AG09319 (cell line): ENCODE measurements at regions not wholly inside any gene's neighbourhood (a gene's known extent, or its start where the extent isn't known, plus 50 kb on each side); places are given as distances from the start of the nearest gene placed in this dataset.
"Not testable (repeated sequence)": the region's sequence is repeated elsewhere in the genome, so short reads cannot be mapped to it uniquely, and the experiment has no call there.

Experiments
- DNase-seq: peaks from one replicate; pipeline ENCODE4 v3.0.0-alpha.2; 2010; ENCODE audit warnings: low read depth; ENCODE audit errors: extremely low read depth
- TF ChIP-seq, protein P1 (sequence below): IDR thresholded peaks from 2 replicates; pipeline ENCODE4 v1.5.1; 2011; ENCODE audit warnings: low read depth, mild to moderate bottlenecking, inconsistent platforms, low read length, moderate library complexity

DNA sequence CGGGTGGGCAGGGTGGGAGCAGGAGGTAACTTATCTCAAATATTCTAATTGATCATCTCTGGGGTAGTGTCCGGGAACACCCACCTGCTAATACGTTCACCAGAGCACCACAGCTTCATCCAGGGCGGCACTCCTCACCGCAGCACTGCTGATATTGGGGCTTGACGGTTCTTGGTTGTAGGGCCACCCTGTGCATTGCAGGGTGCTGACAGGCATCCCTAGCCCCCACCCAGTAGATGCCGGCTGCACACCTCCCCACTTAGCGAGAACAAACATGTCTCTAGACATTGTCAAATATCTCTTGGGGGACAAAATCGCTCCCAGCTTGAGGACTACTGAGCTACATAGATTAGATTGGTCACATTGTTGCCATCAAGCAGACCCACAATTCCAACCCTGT is 73.9 kb upstream of the WASF3 start:
- TF ChIP-seq, protein P1, sequence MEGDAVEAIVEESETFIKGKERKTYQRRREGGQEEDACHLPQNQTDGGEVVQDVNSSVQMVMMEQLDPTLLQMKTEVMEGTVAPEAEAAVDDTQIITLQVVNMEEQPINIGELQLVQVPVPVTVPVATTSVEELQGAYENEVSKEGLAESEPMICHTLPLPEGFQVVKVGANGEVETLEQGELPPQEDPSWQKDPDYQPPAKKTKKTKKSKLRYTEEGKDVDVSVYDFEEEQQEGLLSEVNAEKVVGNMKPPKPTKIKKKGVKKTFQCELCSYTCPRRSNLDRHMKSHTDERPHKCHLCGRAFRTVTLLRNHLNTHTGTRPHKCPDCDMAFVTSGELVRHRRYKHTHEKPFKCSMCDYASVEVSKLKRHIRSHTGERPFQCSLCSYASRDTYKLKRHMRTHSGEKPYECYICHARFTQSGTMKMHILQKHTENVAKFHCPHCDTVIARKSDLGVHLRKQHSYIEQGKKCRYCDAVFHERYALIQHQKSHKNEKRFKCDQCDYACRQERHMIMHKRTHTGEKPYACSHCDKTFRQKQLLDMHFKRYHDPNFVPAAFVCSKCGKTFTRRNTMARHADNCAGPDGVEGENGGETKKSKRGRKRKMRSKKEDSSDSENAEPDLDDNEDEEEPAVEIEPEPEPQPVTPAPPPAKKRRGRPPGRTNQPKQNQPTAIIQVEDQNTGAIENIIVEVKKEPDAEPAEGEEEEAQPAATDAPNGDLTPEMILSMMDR: no peak
- no peak for DNase-seq

DNA sequence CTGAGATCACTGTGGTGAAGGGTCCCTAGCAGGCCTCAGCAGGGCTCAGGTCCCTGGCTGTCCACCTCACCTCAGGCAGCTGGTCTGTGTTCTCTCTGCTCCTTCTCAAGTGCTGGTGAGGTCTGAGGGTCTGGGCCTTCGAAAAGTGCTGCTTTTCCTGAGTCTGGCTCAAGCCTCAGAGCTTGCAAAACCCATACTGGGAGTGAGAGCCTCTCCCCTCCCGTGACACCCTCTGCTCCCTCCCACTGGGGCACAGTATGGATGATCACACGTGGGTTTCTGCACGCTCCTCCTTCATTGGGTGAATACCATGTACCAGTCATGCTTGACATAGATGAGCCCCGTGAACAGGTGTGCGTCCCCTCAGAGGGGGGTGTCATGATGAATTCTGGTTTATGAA is 73.3 kb upstream of the WASF3 start:
- TF ChIP-seq, protein P1: no peak

DNA sequence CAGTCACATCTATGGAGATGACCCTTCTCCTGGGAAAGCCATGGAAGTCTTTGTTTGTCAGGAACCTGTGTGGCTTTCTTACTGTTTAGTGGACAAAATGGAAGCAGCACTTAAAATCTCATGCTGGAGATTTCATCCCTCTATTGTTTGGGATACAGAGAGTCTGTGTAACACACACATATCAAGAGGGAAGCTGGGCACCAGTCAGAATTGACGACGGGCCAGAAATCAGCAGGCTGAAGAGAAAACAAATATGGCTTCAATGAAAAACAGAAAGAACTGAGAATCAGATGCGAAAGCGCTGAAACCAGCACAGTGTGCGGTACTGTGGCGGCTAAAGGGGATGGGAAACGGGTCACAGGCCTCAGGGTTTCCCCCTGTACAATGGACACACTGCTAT is 72.2 kb upstream of the WASF3 start:
- TF ChIP-seq, protein P1: no peak
- no peak for DNase-seq

More for the DNA sequence above, 73.3 kb upstream of the WASF3 start:
- no peak for DNase-seq

DNA sequence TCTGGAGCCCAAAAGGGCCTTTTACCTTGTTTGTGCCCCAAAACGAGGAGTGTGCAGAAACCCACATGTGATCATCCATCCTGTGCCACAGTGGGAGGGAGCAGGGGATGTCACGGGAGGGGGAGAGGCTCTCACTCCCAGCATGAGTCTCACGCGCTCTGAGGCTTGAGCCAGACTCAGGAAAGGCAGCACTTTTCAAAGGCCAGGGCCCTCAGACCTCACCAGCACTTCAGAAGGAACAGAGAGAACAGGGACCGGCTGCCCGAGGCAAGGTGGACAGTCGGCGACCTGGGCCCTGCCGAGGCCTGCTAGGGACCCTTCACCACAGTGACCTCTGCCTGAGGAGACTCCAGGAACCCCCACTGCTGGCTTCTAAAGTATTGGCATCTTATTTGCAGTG is 71.7 kb upstream of the WASF3 start:
- no peak for DNase-seq
- TF ChIP-seq, protein P1: no peak

DNA sequence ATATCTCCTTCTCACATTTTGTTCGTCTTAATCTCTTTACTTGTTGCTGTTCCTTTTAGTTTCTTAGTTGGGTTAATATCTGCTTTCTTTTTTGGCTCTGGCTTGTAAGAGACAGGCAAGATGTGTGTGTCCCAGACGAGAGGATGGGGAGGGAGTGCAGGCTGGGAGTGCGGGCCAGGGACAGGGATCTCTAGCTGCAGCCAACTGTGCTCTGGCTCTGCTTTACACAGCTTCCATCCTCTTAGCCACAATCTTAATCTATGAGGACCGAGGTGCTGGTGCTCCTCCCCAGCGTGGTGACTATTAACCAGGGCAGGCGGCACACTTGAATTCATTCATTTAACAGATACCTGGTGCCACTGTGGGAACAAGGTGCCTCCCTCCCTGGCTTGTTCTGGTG is 70.9 kb upstream of the WASF3 start:
- no peak for DNase-seq
- TF ChIP-seq, protein P1: no peak

DNA sequence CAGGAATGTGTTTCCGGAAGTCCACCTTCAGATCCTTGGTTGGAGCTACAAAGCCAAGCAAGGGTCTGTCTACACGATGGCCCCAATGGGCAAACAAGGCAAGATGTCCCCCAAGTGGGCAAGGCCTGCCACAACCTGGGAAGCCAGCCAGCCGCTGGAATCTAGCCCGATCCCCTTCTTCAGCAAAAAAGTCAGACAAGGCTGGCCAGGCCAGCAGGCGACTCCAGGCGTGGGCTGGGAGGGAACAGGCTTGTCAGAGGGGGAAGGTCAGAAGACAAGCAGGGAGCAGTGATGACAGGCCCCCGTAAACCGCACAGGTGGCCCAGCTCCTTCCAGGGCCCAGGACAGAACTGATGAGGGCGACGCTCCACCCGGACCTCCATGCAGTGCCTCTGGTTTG is 69.7 kb upstream of the WASF3 start:
- no peak for DNase-seq
- TF ChIP-seq, protein P1: no peak

DNA sequence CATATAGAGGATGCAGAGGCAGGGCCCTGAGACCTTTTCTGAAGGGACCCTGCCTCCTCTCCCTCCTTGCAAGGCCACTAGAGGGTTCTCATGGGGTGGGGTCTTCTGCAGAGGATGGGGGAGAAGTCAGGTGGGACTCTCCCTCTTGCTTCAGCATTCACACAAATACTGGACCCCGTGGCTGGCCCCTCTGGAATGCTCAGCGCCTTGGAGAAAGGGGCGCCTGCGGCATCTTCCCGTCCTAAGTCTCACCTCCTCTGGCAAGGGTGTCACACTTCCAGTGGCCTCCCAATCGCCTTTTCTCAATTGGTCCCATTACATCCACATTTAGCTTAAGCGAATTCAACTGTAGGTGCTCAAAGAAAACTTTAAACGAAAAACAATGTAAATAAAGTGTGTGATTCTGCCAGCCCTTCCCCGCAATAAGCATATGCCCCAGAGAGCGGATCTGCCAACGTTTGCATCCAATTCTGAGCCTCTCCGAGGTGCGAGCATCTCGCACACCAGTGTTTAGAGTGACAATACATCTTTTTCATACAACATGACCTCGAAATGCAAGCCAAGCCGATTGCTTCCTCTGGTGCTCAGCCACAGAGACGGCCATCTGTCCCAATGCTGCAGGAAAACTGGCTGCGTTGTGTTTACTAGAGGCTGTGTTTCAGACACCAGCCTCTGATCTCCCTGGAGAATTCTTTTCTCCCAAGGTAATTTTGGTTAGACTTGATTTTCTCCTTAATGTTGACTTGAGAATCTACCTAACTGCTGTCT is 69.1 kb upstream of the WASF3 start:
- TF ChIP-seq, protein P1: no peak
- DNase-seq: no peak

DNA sequence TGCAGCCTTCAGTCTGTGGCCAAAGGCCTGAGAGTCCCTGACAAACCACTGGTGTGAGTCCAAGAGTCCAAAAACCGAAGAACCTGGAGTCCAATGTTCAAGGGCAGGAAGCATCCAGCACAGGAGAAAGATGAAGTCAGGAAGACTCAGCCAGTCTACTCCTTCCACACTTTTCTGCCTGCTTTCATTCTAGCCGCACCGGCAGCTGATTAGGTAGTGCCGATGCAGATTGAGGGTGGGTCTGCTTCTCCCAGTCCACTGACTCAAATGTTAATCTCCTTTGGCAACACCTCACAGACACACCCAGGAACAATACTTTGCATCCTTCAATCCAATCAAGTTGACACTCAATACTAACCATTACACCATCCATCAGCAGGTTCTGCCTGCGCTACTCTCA is 65.2 kb upstream of the WASF3 start:
- DNase-seq: not testable (repeated sequence)
